HEK293T (cell line): ENCODE measurements at regions not wholly inside any gene's neighbourhood (a gene's known extent, or its start where the extent isn't known, plus 50 kb on each side); places are given as distances from the start of the nearest gene placed in this dataset.

Source experiments
- BHLHE40 ChIP-seq: fragments of 450-650 bp; IDR thresholded peaks from 2 replicates; pipeline ENCODE4 v1.6.1; 2016; ENCODE audit warnings: mild to moderate bottlenecking, moderate library complexity, borderline replicate concordance
- ELF4 ChIP-seq: fragments of 450-650 bp; IDR thresholded peaks from 2 replicates; pipeline ENCODE4 v1.6.1; 2017; ENCODE audit warnings: antibody characterized with exemption
- FOXK2 ChIP-seq: fragments of 450-650 bp; IDR thresholded peaks from 2 replicates; pipeline ENCODE4 v1.6.1; 2016; ENCODE audit warnings: mild to moderate bottlenecking
- FOXM1 ChIP-seq: fragments of 450-650 bp; IDR thresholded peaks from 2 replicates; pipeline ENCODE4 v1.6.1; 2017; ENCODE audit warnings: mild to moderate bottlenecking, borderline replicate concordance
- L3MBTL2 ChIP-seq: fragments of 450-650 bp; conservative IDR thresholded peaks from 2 replicates; pipeline ENCODE4 v1.6.1; 2016; ENCODE audit warnings: mild to moderate bottlenecking
- SUZ12 ChIP-seq: fragments of 450-650 bp; IDR thresholded peaks from 2 replicates; pipeline ENCODE4 v1.6.1; 2016; ENCODE audit warnings: mild to moderate bottlenecking
- ZNF384 ChIP-seq: fragments of 450-650 bp; IDR thresholded peaks from 2 replicates; pipeline ENCODE4 v1.6.1; 2016
- TF ChIP-seq, protein P1 (sequence below): fragments of 450-650 bp; IDR thresholded peaks from 2 replicates; pipeline ENCODE4 v1.6.1; 2016

GRCh38 chr12:118711185-118711584 is 270.2 kb upstream of the SRRM4 start:
- TF ChIP-seq ZNF384, result no peak
- TF ChIP-seq SUZ12, result no peak
- TF ChIP-seq FOXM1, result no peak
- no peak for TF ChIP-seq ELF4
- TF ChIP-seq FOXK2, result no peak
- no peak for TF ChIP-seq L3MBTL2
- TF ChIP-seq, protein P1, sequence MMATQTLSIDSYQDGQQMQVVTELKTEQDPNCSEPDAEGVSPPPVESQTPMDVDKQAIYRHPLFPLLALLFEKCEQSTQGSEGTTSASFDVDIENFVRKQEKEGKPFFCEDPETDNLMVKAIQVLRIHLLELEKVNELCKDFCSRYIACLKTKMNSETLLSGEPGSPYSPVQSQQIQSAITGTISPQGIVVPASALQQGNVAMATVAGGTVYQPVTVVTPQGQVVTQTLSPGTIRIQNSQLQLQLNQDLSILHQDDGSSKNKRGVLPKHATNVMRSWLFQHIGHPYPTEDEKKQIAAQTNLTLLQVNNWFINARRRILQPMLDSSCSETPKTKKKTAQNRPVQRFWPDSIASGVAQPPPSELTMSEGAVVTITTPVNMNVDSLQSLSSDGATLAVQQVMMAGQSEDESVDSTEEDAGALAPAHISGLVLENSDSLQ, result no peak
- TF ChIP-seq BHLHE40, result no peak
